ENCODE measurements at regions not wholly inside any gene's neighbourhood (a gene's known extent, or its start where the extent isn't known, plus 50 kb on each side); places are given as distances from the start of the nearest gene placed in this dataset.

DNA sequence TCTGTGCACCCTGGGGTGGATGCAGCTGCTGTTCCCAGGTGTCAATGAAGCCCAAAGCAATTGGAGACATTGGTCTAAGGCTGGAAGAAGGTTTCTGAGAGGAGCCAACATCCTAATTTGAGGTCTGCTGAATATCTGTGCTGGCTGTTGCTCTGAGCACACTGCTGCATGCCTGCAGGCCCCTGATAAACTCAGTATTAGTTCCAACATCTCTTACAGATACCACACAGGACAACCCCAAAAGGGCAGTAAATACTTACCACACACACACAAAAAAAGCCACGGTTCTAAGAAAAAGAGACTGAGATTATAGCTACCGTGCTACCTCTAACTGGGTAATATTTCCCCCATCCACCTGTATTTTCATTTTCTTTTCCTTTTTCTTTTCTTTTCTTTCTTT lies 164.3 kb upstream of the SOX4 start:
- DNase-seq, result no peak
- H3K9me3 ChIP-seq (ENCODE audit: control insufficient read depth, low read length, poor library complexity, severe bottlenecking), result no peaks in the 10 kb centered on the region
- H3K36me3 Mint-ChIP-seq (ENCODE audit: low read depth), result no peaks in the 10 kb centered on the region
- ATAC-seq, result no peak
- no peaks in the 10 kb centered on the region for H3K4me1 Mint-ChIP-seq
- peaks cover 21% of the 10 kb centered on the region for H3K27me3 Mint-ChIP-seq
- H3K27ac Mint-ChIP-seq, result no peak overlapping the region
- H3K4me3 Mint-ChIP-seq, result no peak overlapping the region

GRCh38 chr6:21431526-21431925 lies 162.0 kb upstream of the SOX4 start:
- Mint-ChIP-seq H3K36me3 (ENCODE audit: low read depth) (no peaks in the 10 kb centered on the region), H3K4me3 (no peak overlapping the region), H3K27ac (no peak overlapping the region), H3K4me1 (no peaks in the 10 kb centered on the region), H3K27me3 (peaks cover 17% of the 10 kb centered on the region)
- H3K9me3 ChIP-seq (ENCODE audit: control insufficient read depth, low read length, poor library complexity, severe bottlenecking), result no peaks in the 10 kb centered on the region
- ATAC-seq, result no peak
- no peak for DNase-seq

GRCh38 chr6:21436625-21437024 lies 156.9 kb upstream of the SOX4 start:
- Mint-ChIP-seq H3K4me3 (no peak overlapping the region), H3K36me3 (ENCODE audit: low read depth) (no peaks in the 10 kb centered on the region), H3K27me3 (peaks cover 2% of the 10 kb centered on the region), H3K4me1 (peaks cover 7% of the 10 kb centered on the region), H3K27ac (no peak overlapping the region)
- ATAC-seq, result no peak
- H3K9me3 ChIP-seq (ENCODE audit: control insufficient read depth, low read length, poor library complexity, severe bottlenecking), result no peaks in the 10 kb centered on the region
- DNase-seq, result no peak

GRCh38 chr6:21437581-21437980 lies 156.0 kb upstream of the SOX4 start:
- Mint-ChIP-seq H3K36me3 (ENCODE audit: low read depth) (no peaks in the 10 kb centered on the region), H3K27ac (no peak overlapping the region), H3K27me3 (no peaks in the 10 kb centered on the region), H3K4me1 (peaks cover 7% of the 10 kb centered on the region), H3K4me3 (no peak overlapping the region)
- no peak for ATAC-seq
- DNase-seq, result no peak
- H3K9me3 ChIP-seq (ENCODE audit: control insufficient read depth, low read length, poor library complexity, severe bottlenecking), result no peaks in the 10 kb centered on the region

DNA sequence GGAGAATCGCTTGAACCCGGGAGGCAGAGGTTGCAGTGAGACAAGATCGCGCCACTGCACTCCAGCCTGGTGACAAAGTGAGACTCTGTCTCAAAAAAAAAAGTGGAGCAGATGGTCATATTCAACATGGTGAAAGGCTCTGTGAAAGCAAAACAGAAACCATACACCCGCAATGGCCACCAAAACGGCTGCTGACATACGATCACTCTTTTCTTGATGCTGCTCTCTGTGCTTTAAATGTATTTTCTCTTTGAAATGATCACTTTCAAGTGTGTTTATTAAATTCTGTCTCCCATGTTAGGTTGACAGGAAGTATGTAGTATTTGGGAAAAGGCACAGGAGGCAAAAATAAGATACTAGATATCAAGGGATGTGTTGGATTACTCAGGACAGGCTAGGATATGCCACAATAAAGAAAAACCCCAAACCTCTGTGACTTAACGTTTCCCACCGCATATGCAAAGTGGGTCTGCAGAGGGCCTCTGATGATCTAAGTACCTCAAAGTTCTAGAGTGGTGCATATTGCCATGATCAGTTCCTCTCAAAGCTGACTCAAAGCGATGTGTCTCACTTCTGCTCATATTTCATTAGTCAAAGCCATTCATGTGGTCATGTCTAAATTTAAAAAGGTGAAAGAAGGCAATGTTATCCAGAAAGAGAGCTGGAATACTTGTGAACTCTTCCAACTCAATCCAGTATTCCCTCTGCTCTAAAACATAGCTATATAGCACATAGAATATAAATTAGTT lies 155.1 kb upstream of the SOX4 start:
- no peaks in the 10 kb centered on the region for H3K36me3 Mint-ChIP-seq (ENCODE audit: low read depth)
- DNase-seq (no peak), ATAC-seq (peak; percentile 78)
- H3K27ac Mint-ChIP-seq, result no peak overlapping the region
- no peak overlapping the region for H3K4me3 Mint-ChIP-seq
- H3K4me1 Mint-ChIP-seq, result peaks cover 7% of the 10 kb centered on the region
- no peaks in the 10 kb centered on the region for H3K27me3 Mint-ChIP-seq
- H3K9me3 ChIP-seq (ENCODE audit: control insufficient read depth, low read length, poor library complexity, severe bottlenecking), result no peaks in the 10 kb centered on the region

GRCh38 chr6:21438986-21439352 lies 154.6 kb upstream of the SOX4 start:
- Mint-ChIP-seq H3K27ac (no peak overlapping the region), H3K27me3 (no peaks in the 10 kb centered on the region), H3K4me3 (no peak overlapping the region), H3K4me1 (peaks cover 7% of the 10 kb centered on the region), H3K36me3 (ENCODE audit: low read depth) (no peaks in the 10 kb centered on the region)
- ATAC-seq (peak; percentile 72), DNase-seq (no peak)
- H3K9me3 ChIP-seq (ENCODE audit: control insufficient read depth, low read length, poor library complexity, severe bottlenecking), result no peaks in the 10 kb centered on the region

DNA sequence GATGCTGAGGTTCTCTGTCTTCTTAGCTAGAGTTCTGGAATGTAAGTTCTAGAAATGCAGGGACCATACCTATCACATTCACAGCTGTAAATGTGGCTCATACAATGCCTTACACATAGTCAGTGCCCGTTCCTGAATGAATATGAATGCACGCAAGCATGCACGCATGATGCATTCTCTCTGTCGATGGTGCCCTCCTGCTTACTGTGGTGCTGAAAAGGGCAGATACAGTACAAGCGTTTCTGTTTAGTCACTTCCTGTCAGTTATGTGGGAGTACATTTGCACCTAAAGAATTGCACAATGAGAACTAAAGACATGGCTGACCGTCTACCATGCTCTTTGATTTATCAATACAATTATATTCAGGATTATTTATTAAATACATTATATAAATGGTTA lies 152.2 kb upstream of the SOX4 start:
- H3K27ac Mint-ChIP-seq, result no peak overlapping the region
- no peak overlapping the region for H3K4me3 Mint-ChIP-seq
- H3K27me3 Mint-ChIP-seq, result peaks cover 14% of the 10 kb centered on the region
- peaks cover 7% of the 10 kb centered on the region for H3K4me1 Mint-ChIP-seq
- ATAC-seq (no peak), DNase-seq (no peak)
- no peaks in the 10 kb centered on the region for H3K9me3 ChIP-seq (ENCODE audit: control insufficient read depth, low read length, poor library complexity, severe bottlenecking)
- H3K36me3 Mint-ChIP-seq (ENCODE audit: low read depth), result no peaks in the 10 kb centered on the region

- Mint-ChIP-seq H3K27me3 (peaks cover 20% of the 10 kb centered on the region), H3K4me1 (peaks cover 7% of the 10 kb centered on the region), H3K27ac (no peak overlapping the region), H3K4me3 (no peak overlapping the region), H3K36me3 (ENCODE audit: low read depth) (no peaks in the 10 kb centered on the region)
- H3K9me3 ChIP-seq (ENCODE audit: control insufficient read depth, low read length, poor library complexity, severe bottlenecking), result no peaks in the 10 kb centered on the region
- DNase-seq (no peak), ATAC-seq (no peak)
Observed at GRCh38 chr6:21442874-21443273, 150.7 kb upstream of the SOX4 start.

DNA sequence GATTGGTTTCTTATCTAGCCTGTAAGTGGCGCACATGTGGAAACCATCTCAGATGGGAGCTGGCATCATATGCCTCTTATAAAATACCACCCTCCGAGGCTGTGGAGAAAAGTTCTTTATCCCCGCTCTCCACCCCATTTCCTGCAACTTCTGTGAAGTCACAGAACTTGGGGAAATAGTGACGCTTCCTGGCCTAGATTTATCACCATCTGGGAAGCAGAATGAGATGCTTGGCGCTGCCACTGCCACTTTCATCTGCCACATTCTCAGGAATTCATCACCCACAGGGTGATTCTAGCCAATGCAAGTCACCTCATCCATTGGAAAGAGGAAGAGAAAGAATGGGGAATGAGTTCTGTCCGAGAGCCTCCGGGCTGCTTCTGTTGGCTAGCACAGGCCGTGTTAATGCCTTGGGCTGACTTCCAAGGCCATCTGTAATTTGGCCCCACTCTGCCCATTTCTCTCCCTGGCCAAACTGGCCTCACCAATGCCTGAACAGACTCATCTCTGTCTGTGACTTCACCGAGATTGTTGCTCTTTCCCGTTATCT lies 148.8 kb upstream of the SOX4 start:
- Mint-ChIP-seq H3K4me1 (no peaks in the 10 kb centered on the region), H3K27me3 (peaks cover 36% of the 10 kb centered on the region), H3K27ac (no peak overlapping the region), H3K36me3 (ENCODE audit: low read depth) (no peaks in the 10 kb centered on the region), H3K4me3 (no peak overlapping the region)
- H3K9me3 ChIP-seq (ENCODE audit: control insufficient read depth, low read length, poor library complexity, severe bottlenecking), result no peaks in the 10 kb centered on the region
- ATAC-seq, result no peak
- no peak for DNase-seq

DNA sequence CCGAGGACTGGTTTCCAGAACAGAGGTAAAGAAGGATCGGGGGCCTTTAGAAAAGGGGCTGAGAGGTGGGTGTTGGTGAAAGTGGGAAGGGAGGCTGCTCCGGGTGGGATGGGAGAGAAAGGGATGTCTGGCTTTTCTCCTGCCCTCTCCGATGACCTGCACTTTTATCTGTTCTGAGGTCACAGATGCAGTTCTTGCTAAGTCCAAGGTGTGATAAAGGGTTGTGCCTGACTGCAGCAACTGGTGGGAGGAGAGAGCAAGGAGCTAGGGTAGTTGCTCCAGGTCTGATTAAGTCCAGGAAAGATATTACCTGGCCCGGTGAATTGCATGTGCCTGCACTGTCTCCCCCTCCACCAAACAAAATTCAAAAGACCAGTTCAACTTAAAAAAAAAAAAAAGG lies 145.6 kb upstream of the SOX4 start:
- no peaks in the 10 kb centered on the region for H3K9me3 ChIP-seq (ENCODE audit: control insufficient read depth, low read length, poor library complexity, severe bottlenecking)
- H3K27me3 Mint-ChIP-seq, result peaks cover 42% of the 10 kb centered on the region
- DNase-seq, result no peak
- ATAC-seq, result no peak
- H3K27ac Mint-ChIP-seq, result no peak overlapping the region
- H3K4me1 Mint-ChIP-seq, result no peaks in the 10 kb centered on the region
- no peaks in the 10 kb centered on the region for H3K36me3 Mint-ChIP-seq (ENCODE audit: low read depth)
- no peak overlapping the region for H3K4me3 Mint-ChIP-seq

DNA sequence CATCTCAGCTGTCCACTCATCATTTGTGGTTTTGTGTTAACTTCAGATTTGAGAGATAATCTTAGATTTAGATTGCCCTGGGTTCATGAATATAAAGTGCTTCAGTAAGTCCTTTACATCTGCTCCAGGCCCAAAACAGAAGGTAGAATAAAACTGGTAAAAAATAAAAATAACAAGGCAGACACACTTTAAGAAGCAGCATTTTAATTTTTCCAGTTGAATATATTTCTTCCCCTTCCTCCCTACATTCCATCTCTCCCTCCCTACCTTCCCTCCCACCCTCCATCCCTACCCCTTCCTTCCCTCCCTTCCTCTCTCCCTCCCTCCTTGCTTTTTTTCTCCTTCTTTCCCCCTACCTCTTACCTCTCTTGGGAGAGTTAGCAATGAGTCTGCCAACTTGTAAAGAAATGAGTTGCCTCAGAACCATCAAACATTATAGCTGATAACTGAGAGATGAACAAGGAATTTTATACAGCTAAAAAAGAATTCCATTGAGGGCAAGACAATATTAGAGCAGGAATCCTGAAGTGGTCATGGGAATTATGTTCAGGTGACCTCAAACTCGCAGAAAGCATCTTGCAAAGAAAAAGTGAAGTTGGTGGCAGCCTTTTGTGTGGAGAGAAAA lies 145.0 kb upstream of the SOX4 start:
- Mint-ChIP-seq H3K36me3 (ENCODE audit: low read depth) (no peaks in the 10 kb centered on the region), H3K27ac (no peak overlapping the region), H3K27me3 (peaks cover 47% of the 10 kb centered on the region), H3K4me1 (no peaks in the 10 kb centered on the region), H3K4me3 (no peak overlapping the region)
- DNase-seq, result no peak
- no peak for ATAC-seq
- H3K9me3 ChIP-seq (ENCODE audit: control insufficient read depth, low read length, poor library complexity, severe bottlenecking), result no peaks in the 10 kb centered on the region

GRCh38 chr6:21450149-21450548 lies 143.4 kb upstream of the SOX4 start:
- H3K36me3 Mint-ChIP-seq (ENCODE audit: low read depth), result no peaks in the 10 kb centered on the region
- no peak overlapping the region for H3K27ac Mint-ChIP-seq
- no peak for DNase-seq
- no peaks in the 10 kb centered on the region for H3K9me3 ChIP-seq (ENCODE audit: control insufficient read depth, low read length, poor library complexity, severe bottlenecking)
- ATAC-seq, result no peak
- no peaks in the 10 kb centered on the region for H3K4me1 Mint-ChIP-seq
- no peak overlapping the region for H3K4me3 Mint-ChIP-seq
- peaks cover 45% of the 10 kb centered on the region for H3K27me3 Mint-ChIP-seq

DNA sequence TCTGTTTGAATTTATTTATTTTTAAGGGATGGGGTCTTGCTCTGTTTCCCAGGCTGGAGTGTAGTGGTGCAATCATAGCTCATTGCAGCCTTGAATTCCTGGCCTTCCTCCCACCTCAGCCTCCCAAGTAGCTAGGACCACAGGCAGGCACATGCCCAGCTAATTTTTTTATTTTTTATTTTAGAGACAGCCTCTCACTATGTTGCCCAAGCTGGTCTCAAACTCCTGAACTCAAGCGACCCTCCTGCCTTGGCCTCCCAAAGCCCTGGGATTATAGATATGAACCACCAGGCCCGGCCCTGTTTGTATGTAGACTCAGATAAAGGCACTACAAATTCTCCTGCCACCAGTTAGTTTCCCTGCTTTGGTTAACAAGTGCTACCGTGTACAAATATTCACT lies 142.9 kb upstream of the SOX4 start:
- Mint-ChIP-seq H3K36me3 (ENCODE audit: low read depth) (no peaks in the 10 kb centered on the region), H3K27ac (no peak overlapping the region), H3K4me3 (no peak overlapping the region), H3K27me3 (peaks cover 41% of the 10 kb centered on the region), H3K4me1 (no peaks in the 10 kb centered on the region)
- no peak for ATAC-seq
- no peak for DNase-seq
- no peaks in the 10 kb centered on the region for H3K9me3 ChIP-seq (ENCODE audit: control insufficient read depth, low read length, poor library complexity, severe bottlenecking)

GRCh38 chr6:21451546-21452013 lies 142.0 kb upstream of the SOX4 start:
- no peaks in the 10 kb centered on the region for H3K36me3 Mint-ChIP-seq (ENCODE audit: low read depth)
- no peaks in the 10 kb centered on the region for H3K4me1 Mint-ChIP-seq
- peaks cover 33% of the 10 kb centered on the region for H3K27me3 Mint-ChIP-seq
- DNase-seq, result no peak
- H3K9me3 ChIP-seq (ENCODE audit: control insufficient read depth, low read length, poor library complexity, severe bottlenecking), result no peaks in the 10 kb centered on the region
- H3K4me3 Mint-ChIP-seq, result no peak overlapping the region
- no peak for ATAC-seq
- H3K27ac Mint-ChIP-seq, result no peak overlapping the region
